Neuronal stem cell (in vitro differentiated cells): ENCODE measurements at regions not wholly inside any gene's neighbourhood (a gene's known extent, or its start where the extent isn't known, plus 50 kb on each side); places are given as distances from the start of the nearest gene placed in this dataset.
"Not testable (repeated sequence)": the region's sequence is repeated elsewhere in the genome, so short reads cannot be mapped to it uniquely, and the experiment has no call there.

ENCODE experiments used
- DNase-seq: peaks from one replicate; pipeline ENCODE4 v3.0.0-alpha.2; 2013; ENCODE audit warnings: low spot score
- H2AFZ ChIP-seq: one replicate; pipeline ENCODE4 v1.6.1; 2013; ENCODE audit warnings: mild to moderate bottlenecking, low read length, inconsistent platforms
- H2AK5ac ChIP-seq: 2 replicates; pipeline ENCODE4 v1.6.1; 2013; ENCODE audit warnings: low read depth, mild to moderate bottlenecking, inconsistent platforms, low read length, moderate library complexity, mixed read lengths
- H2BK120ac ChIP-seq: 2 replicates; pipeline ENCODE4 v1.6.1; 2013; ENCODE audit warnings: low read depth, mild to moderate bottlenecking, inconsistent platforms, low read length, moderate library complexity, mixed read lengths
- H2BK12ac ChIP-seq: one replicate; pipeline ENCODE4 v1.6.1; 2013; ENCODE audit warnings: low read length, inconsistent platforms
- H2BK15ac ChIP-seq: 2 replicates; pipeline ENCODE4 v1.6.1; 2013; ENCODE audit warnings: mild to moderate bottlenecking, low read length, inconsistent platforms, mixed read lengths
- H2BK5ac ChIP-seq: one replicate; pipeline ENCODE4 v1.6.1; 2013; ENCODE audit warnings: inconsistent platforms, mild to moderate bottlenecking, low read length, moderate library complexity
- H3K14ac ChIP-seq: one replicate; pipeline ENCODE4 v1.6.1; 2013; ENCODE audit warnings: low read length, inconsistent platforms
- H3K18ac ChIP-seq: 2 replicates; pipeline ENCODE4 v1.6.1; 2013; ENCODE audit warnings: low read length, inconsistent platforms
- H3K23ac ChIP-seq: 2 replicates; pipeline ENCODE4 v1.6.1; 2013; ENCODE audit warnings: low read depth, mild to moderate bottlenecking, mixed read lengths, low read length, inconsistent platforms; ENCODE audit not compliant: poor library complexity
- H3K27ac ChIP-seq: replicated peaks from 3 replicates; pipeline ENCODE4 v1.5.1; 2013; ENCODE audit warnings: low read length, inconsistent platforms
- H3K27me3 ChIP-seq, 3 experiments: 2 replicates each; pipeline ENCODE4 v1.6.1; 2013; ENCODE audit warnings: low read length in 3 of 3, mild to moderate bottlenecking in 2 of 3, inconsistent platforms in 1 of 3, low read depth in 1 of 3, mixed read lengths in 1 of 3, moderate library complexity in 1 of 3; ENCODE audit not compliant: control insufficient read depth in 3 of 3, insufficient read depth in 3 of 3
- H3K36me3 ChIP-seq, 2 donors: replicated peaks in 1 of 2; 2 replicates each; pipeline ENCODE4 v1.6.1; 2013; ENCODE audit warnings: low read length in 2 of 2; ENCODE audit not compliant: control insufficient read depth in 2 of 2, insufficient read depth in 2 of 2
- H3K4ac ChIP-seq: 2 replicates; pipeline ENCODE4 v1.6.1; 2013; ENCODE audit warnings: inconsistent platforms, mild to moderate bottlenecking, low read length, moderate library complexity
- H3K4me1 ChIP-seq, 2 donors: 1 replicate in 1 of 2; 2 replicates in 1 of 2; pipeline ENCODE4 v1.6.1; 2013; ENCODE audit warnings: low read length in 2 of 2, low read depth in 1 of 2; ENCODE audit not compliant: control insufficient read depth in 2 of 2, insufficient read depth in 1 of 2
- H3K4me2 ChIP-seq: one replicate; pipeline ENCODE4 v1.6.1; 2013; ENCODE audit warnings: mild to moderate bottlenecking, low read length, inconsistent platforms; ENCODE audit not compliant: insufficient read depth, poor library complexity, severe bottlenecking
- H3K4me3 ChIP-seq, 2 donors: 2 replicates each; pipeline ENCODE4 v1.5.1; 2013; ENCODE audit warnings: low read length in 2 of 2, mild to moderate bottlenecking in 2 of 2, inconsistent platforms in 1 of 2, moderate library complexity in 1 of 2
- H3K79me1 ChIP-seq: one replicate; pipeline ENCODE4 v1.6.1; 2013; ENCODE audit warnings: low read depth, mild to moderate bottlenecking, inconsistent platforms, low read length, moderate library complexity
- H3K9ac ChIP-seq: one replicate; pipeline ENCODE4 v1.6.1; 2013; ENCODE audit warnings: mild to moderate bottlenecking, low read depth, low read length, inconsistent platforms; ENCODE audit not compliant: poor library complexity
- H3K9me3 ChIP-seq, 2 donors: replicated peaks in 1 of 2; 2 replicates each; pipeline versions ENCODE3 to v1.6.1; 2013; ENCODE audit warnings: low read length in 2 of 2, mild to moderate bottlenecking in 2 of 2, inconsistent platforms in 1 of 2, low read depth in 1 of 2, mixed read lengths in 1 of 2, moderate library complexity in 1 of 2; ENCODE audit not compliant: control insufficient read depth in 2 of 2, insufficient read depth in 1 of 2
- H4K8ac ChIP-seq: one replicate; pipeline ENCODE4 v1.6.1; 2013; ENCODE audit warnings: low read depth, mild to moderate bottlenecking, inconsistent platforms, low read length, moderate library complexity
- H4K91ac ChIP-seq: one replicate; pipeline ENCODE4 v1.6.1; 2013; ENCODE audit warnings: low read length, low read depth, mild to moderate bottlenecking, inconsistent platforms; ENCODE audit not compliant: poor library complexity
- WGBS, 2 donors: extraction: QIAGEN DNeasy Blood & Tissue Kit; methylation state at CpG; one replicate each; pipeline ENCODE4 v1.1.7; 2013; ENCODE audit warnings: missing lambda C conversion rate in 2 of 2, mixed read lengths in 1 of 2; ENCODE audit not compliant: insufficient read length in 2 of 2, insufficient replicate concordance in 1 of 2; ENCODE audit errors: extremely low coverage in 2 of 2; 5-methylcytosine and 5-hydroxymethylcytosine counted together

- H3K4me1 ChIP-seq, H3K27me3 ChIP-seq, H3K27ac ChIP-seq, H4K91ac ChIP-seq, H3K9me3 ChIP-seq, H3K79me1 ChIP-seq, H4K8ac ChIP-seq, H3K14ac ChIP-seq, H3K36me3 ChIP-seq, H3K9ac ChIP-seq, H2BK12ac ChIP-seq, H2BK5ac ChIP-seq, H2AK5ac ChIP-seq, H3K23ac ChIP-seq, H2BK15ac ChIP-seq, H3K4ac ChIP-seq, H2BK120ac ChIP-seq: not testable (repeated sequence)
- Histone ChIP-seq H3K4me3 (peak overlapping the region in 1 of 2 donors; percentile 67), H2AFZ (peak overlapping the region; percentile 53), H3K18ac (peak overlapping the region; percentile 71), H3K4me2 (peak overlapping the region; percentile 62)
- WGBS, 2 donors, result no CpG with 5 or more reads among the region's 16 CpGs
- DNase-seq, result peak; percentile 8
Observed at GRCh38 chr14:45551240-45551820, 298.3 kb upstream of the MIS18BP1 start.

- no peak overlapping the region for H2BK5ac ChIP-seq
Observed at GRCh38 chr14:45531022-45531421, 278.0 kb upstream of the MIS18BP1 start.

GRCh38 chr14:45526715-45527549 lies 273.9 kb upstream of the MIS18BP1 start:
- Histone ChIP-seq H3K4me3 (no peak overlapping the region), H3K23ac (no peak overlapping the region), H4K8ac (no peak overlapping the region), H3K9me3 (no peaks in the 10 kb centered on the region), H3K36me3 (no peaks in the 10 kb centered on the region), H3K9ac (no peak overlapping the region), H3K79me1 (no peaks in the 10 kb centered on the region), H2AK5ac (peak overlapping the region; percentile 70), H3K18ac (peak overlapping the region; percentile 24), H2BK15ac (peak overlapping the region; percentile 34), H3K4ac (no peak overlapping the region), H2BK5ac (no peak overlapping the region), H3K27ac (no peak overlapping the region), H3K14ac (no peak overlapping the region), H3K4me2 (no peak overlapping the region), H4K91ac (peak overlapping the region; percentile 65), H3K4me1 (peaks cover 0 to 1% of the 10 kb centered on the region in 2 donors), H2BK12ac (no peak overlapping the region), H2BK120ac (no peak overlapping the region), H3K27me3 (no peaks in the 10 kb centered on the region), H2AFZ (peak overlapping the region; percentile 26)
- peak; percentile 32 for DNase-seq
- WGBS, 2 donors, result 100% methylated on average over 1 of the region's 14 CpGs; no CpG with 5 or more reads in 1 of the 2 donors

More at GRCh38 chr14:45531022-45531421, 278.0 kb upstream of the MIS18BP1 start:
- no peaks in the 10 kb centered on the region for H3K36me3 ChIP-seq
- no peak overlapping the region for H2BK15ac ChIP-seq
- no peak overlapping the region for H3K23ac ChIP-seq
- no CpG with 5 or more reads among the region's 2 CpGs for WGBS, 2 donors
- H3K18ac ChIP-seq, result no peak overlapping the region
- H3K4me3 ChIP-seq, result no peak overlapping the region
- H4K8ac ChIP-seq, result no peak overlapping the region
- H3K4me1 ChIP-seq, result peaks cover 0 to 1% of the 10 kb centered on the region in 2 donors
- no peak overlapping the region for H2AK5ac ChIP-seq
- H2BK12ac ChIP-seq, result no peak overlapping the region
- H2AFZ ChIP-seq, result no peak overlapping the region
- no peak overlapping the region for H3K4ac ChIP-seq
- H3K4me2 ChIP-seq, result no peak overlapping the region
- H3K14ac ChIP-seq, result no peak overlapping the region
- H3K9me3 ChIP-seq, result peaks cover 0 to 2% of the 10 kb centered on the region in 2 donors
- H4K91ac ChIP-seq, result no peak overlapping the region
- no peak for DNase-seq
- no peaks in the 10 kb centered on the region for H3K79me1 ChIP-seq
- no peaks in the 10 kb centered on the region for H3K27me3 ChIP-seq
- H3K9ac ChIP-seq, result no peak overlapping the region
- no peak overlapping the region for H3K27ac ChIP-seq
- H2BK120ac ChIP-seq, result no peak overlapping the region

- Histone ChIP-seq H3K4me3 (no peak overlapping the region), H3K27ac (no peak overlapping the region)
- no CpG with 5 or more reads among the region's 1 CpG for WGBS, 2 donors
Observed at GRCh38 chr14:45519766-45520165, 266.8 kb upstream of the MIS18BP1 start.

More at GRCh38 chr14:45519766-45520165, 266.8 kb upstream of the MIS18BP1 start:
- Histone ChIP-seq H3K4ac (no peak overlapping the region), H3K79me1 (no peaks in the 10 kb centered on the region), H2BK12ac (no peak overlapping the region), H2AK5ac (no peak overlapping the region), H3K4me2 (no peak overlapping the region), H2AFZ (no peak overlapping the region), H3K18ac (no peak overlapping the region), H4K91ac (no peak overlapping the region), H3K14ac (no peak overlapping the region), H3K9ac (no peak overlapping the region), H3K23ac (no peak overlapping the region), H3K27me3 (no peaks in the 10 kb centered on the region), H4K8ac (no peak overlapping the region), H3K9me3 (no peaks in the 10 kb centered on the region), H2BK5ac (no peak overlapping the region), H3K4me1 (no peaks in the 10 kb centered on the region), H2BK15ac (no peak overlapping the region), H2BK120ac (no peak overlapping the region), H3K36me3 (no peaks in the 10 kb centered on the region)
- DNase-seq, result no peak
